ENCODE measurements at regions not wholly inside any gene's neighbourhood (a gene's known extent, or its start where the extent isn't known, plus 50 kb on each side); places are given as distances from the start of the nearest gene placed in this dataset.

DNA sequence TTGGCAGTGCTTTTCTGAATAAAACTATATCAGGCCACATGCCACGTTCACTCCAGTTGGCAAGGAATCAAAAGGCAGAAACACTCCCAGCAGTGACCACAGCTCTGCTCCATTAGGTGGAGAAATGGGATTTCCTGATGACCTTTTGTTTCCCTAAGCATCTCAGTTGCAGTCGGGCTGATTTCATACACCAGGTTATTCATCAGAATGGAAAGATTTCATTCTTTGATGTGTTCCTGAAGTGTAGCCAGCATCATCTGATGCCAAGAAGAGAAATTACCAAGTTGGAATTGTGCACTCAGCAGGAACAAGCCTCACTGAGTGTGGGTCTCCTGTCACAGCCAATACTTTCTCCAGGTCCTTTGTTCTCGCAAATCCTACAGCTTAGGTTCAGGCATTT lies 193.7 kb downstream of the SPATA18 start:
- no peak for DNase-seq
- TF ChIP-seq GATA1 (IDR thresholded peaks at IDR 0.05; ENCODE audit: low read depth, low read length) (no peak), POLR2A (IDR thresholded peaks at IDR 0.05; ENCODE audit: low read length) (no peak)

DNA sequence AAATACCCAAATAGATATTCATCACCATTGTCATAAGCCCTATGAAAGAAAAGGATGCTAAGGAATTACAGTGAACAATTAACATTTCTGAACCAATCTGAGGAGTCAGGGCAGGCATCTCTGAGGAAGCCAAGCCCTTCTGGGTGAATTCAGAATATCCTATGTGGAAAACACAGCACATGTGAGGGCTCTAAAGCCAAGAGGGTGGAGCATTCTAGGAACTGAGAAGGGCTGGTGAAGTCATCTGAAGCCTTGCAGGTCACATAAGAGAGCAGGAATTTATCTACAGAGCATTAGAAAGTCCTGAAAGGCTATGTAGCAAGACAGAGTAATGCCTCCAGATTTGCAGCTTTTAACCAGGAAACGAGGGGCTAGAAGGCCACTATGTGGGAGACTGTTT lies 195.7 kb downstream of the SPATA18 start:
- DNase-seq = no peak
- TF ChIP-seq GATA1 (IDR thresholded peaks at IDR 0.05; ENCODE audit: low read depth, low read length) = no peak
- no peak for TF ChIP-seq POLR2A (IDR thresholded peaks at IDR 0.05; ENCODE audit: low read length)

DNA sequence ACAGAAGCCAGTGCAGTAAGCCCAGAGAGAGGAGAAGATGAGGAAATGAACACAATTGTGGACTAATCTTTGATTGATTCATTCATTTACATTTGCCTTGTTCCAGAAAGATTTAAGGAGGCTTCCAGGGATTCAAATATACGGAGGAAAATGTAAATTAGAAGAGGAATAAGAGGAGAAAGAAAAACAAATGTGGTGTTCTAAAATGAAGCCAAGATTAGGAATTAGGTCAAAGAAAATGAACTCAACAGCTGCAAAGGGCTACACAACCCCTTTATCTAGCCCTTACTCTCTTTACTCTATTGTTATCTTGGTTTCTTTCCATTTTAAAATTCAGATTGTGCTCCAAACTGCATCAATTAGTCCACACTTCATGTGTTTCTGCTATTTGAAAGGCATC lies 196.8 kb downstream of the SPATA18 start:
- TF ChIP-seq POLR2A (IDR thresholded peaks at IDR 0.05; ENCODE audit: low read length) (no peak), GATA1 (IDR thresholded peaks at IDR 0.05; ENCODE audit: low read depth, low read length) (no peak)
- DNase-seq = no peak

DNA sequence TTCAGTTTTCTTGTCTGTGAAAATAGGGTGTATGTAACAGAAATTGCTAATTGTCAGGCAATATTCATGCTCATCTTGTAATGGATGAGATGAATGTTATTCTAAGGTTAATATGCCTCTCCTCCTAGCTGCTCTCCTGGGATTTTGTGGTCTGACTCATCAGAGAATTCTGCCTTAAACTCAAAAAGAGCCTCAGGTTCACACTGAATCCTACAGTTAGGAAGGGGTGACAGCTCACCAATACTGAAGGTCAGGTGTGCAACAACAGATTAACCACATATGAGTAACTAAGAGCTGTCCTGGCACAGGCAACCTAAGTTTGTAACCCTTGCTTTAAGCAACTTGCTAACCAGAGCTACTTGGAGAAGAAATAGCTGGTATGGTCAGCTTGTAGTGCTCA lies 197.7 kb downstream of the SPATA18 start:
- no peak for DNase-seq
- TF ChIP-seq POLR2A (IDR thresholded peaks at IDR 0.05; ENCODE audit: low read length) (no peak), GATA1 (IDR thresholded peaks at IDR 0.05; ENCODE audit: low read depth, low read length) (no peak)

- TF ChIP-seq GATA1 (IDR thresholded peaks at IDR 0.05; ENCODE audit: low read depth, low read length) (no peak), POLR2A (IDR thresholded peaks at IDR 0.05; ENCODE audit: low read length) (no peak)
- DNase-seq = no peak
Measured at GRCh38 chr4:52249581-52249980, 198.5 kb downstream of the SPATA18 start.

GRCh38 chr4:52250154-52250553 lies 199.1 kb downstream of the SPATA18 start:
- TF ChIP-seq POLR2A (IDR thresholded peaks at IDR 0.05; ENCODE audit: low read length) = no peak
- TF ChIP-seq GATA1 (IDR thresholded peaks at IDR 0.05; ENCODE audit: low read depth, low read length) = no peak
- no peak for DNase-seq

DNA sequence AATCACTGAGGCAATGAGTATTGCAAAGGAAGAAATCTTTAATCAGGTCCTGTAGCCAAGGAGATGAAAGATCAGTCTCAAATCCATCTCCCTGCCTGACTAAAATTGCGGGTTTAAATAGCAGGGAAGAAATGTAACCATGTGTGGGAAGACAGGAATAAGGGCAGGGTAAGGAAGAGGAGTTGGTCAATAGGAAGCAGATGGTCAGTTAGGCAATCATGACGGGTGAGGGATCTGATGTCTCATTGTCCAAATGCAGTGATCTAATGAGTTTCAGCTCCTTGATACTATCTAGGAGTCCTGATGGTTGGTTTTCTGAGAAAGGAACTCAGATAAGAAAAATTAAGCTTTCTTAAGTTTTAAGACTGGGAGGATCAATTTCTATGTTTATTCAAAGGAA lies 200.8 kb downstream of the SPATA18 start:
- TF ChIP-seq POLR2A (IDR thresholded peaks at IDR 0.05; ENCODE audit: low read length) (no peak), GATA1 (IDR thresholded peaks at IDR 0.05; ENCODE audit: low read depth, low read length) (no peak)
- no peak for DNase-seq

DNA sequence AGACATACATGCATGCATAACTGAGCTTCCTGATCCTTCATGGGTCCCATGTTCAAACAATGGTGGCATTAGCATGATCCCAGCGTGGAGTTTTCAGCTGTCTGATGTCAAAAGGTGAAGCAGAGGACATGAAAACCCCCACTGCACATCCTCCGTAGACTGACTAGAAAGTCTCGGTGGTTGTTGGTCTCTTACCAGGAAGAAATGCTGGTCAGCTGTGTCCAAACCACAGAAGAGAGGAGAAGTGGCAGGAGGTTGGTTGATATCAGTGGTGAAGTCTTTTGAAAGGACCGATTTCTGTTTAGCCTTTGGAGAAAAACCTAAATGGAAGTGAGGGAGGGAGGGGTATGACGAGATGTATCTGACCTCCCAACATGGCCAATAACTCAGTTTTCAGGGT lies 201.9 kb downstream of the SPATA18 start:
- TF ChIP-seq GATA1 (IDR thresholded peaks at IDR 0.05; ENCODE audit: low read depth, low read length) (no peak), POLR2A (IDR thresholded peaks at IDR 0.05; ENCODE audit: low read length) (no peak)
- DNase-seq = no peak

- TF ChIP-seq POLR2A (IDR thresholded peaks at IDR 0.05; ENCODE audit: low read length) (no peak), GATA1 (IDR thresholded peaks at IDR 0.05; ENCODE audit: low read depth, low read length) (no peak)
- no peak for DNase-seq
Measured at GRCh38 chr4:52256522-52256921, 205.4 kb downstream of the SPATA18 start.

GRCh38 chr4:52259978-52260377 lies 208.9 kb downstream of the SPATA18 start:
- DNase-seq = no peak
- no peak for TF ChIP-seq GATA1 (IDR thresholded peaks at IDR 0.05; ENCODE audit: low read depth, low read length)
- no peak for TF ChIP-seq POLR2A (IDR thresholded peaks at IDR 0.05; ENCODE audit: low read length)

GRCh38 chr4:52260514-52261210 lies 209.6 kb downstream of the SPATA18 start:
- TF ChIP-seq POLR2A (IDR thresholded peaks at IDR 0.05; ENCODE audit: low read length) = no peak
- TF ChIP-seq GATA1 (IDR thresholded peaks at IDR 0.05; ENCODE audit: low read depth, low read length) = no peak
- DNase-seq = no peak

- no peak for DNase-seq
- no peak for TF ChIP-seq GATA1 (IDR thresholded peaks at IDR 0.05; ENCODE audit: low read depth, low read length)
- no peak for TF ChIP-seq POLR2A (IDR thresholded peaks at IDR 0.05; ENCODE audit: low read length)
Measured at GRCh38 chr4:52263607-52264006, 212.5 kb downstream of the SPATA18 start.

- TF ChIP-seq POLR2A (IDR thresholded peaks at IDR 0.05; ENCODE audit: low read length) = no peak
- no peak for TF ChIP-seq GATA1 (IDR thresholded peaks at IDR 0.05; ENCODE audit: low read depth, low read length)
- DNase-seq = no peak
Measured at GRCh38 chr4:52265781-52266525, 214.8 kb downstream of the SPATA18 start.

GRCh38 chr4:52266537-52267137 lies 215.5 kb downstream of the SPATA18 start:
- TF ChIP-seq POLR2A (IDR thresholded peaks at IDR 0.05; ENCODE audit: low read length) (no peak), GATA1 (IDR thresholded peaks at IDR 0.05; ENCODE audit: low read depth, low read length) (no peak)
- DNase-seq = no peak

DNA sequence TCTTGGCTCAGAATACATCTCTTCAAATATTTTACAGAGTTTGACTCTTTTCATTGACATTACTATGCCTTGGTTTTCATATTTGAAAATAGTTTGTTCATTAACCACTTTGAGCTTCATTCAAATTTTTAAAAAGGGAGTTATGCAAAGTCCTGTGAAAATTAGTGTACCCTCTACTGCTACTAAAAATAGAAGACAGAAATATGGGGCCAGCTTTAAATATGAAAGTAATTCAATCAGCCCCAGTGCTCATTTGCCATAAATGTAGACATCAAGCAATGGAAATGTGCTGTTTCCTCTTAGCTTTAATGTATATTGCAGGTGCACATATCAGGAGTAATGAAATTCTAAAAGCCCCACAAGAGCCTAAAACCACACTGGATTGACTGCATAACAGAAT lies 218.7 kb downstream of the SPATA18 start:
- DNase-seq = no peak
- TF ChIP-seq POLR2A (IDR thresholded peaks at IDR 0.05; ENCODE audit: low read length) (no peak), GATA1 (IDR thresholded peaks at IDR 0.05; ENCODE audit: low read depth, low read length) (no peak)

Data from erythroblast (primary cell).